HepG2 (cell line): ENCODE measurements at regions not wholly inside any gene's neighbourhood (a gene's known extent, or its start where the extent isn't known, plus 50 kb on each side); places are given as distances from the start of the nearest gene placed in this dataset.

Experiments used
- BRF2 ChIP-seq: sonication (generic); formaldehyde crosslinking; IDR thresholded peaks from 2 replicates; pipeline ENCODE4 v1.8.1; 2022; ENCODE audit warnings: mild to moderate bottlenecking, missing genetic modification reagents
- KIAA2018 ChIP-seq: sonication (generic); formaldehyde crosslinking; IDR thresholded peaks from 2 replicates; pipeline ENCODE4 v1.5.0; 2020; ENCODE audit warnings: mild to moderate bottlenecking, missing genetic modification reagents, borderline replicate concordance
- NFE2 ChIP-seq: sonication (generic); formaldehyde crosslinking; IDR thresholded peaks from 2 replicates; pipeline ENCODE4 v1.4.0; 2020; ENCODE audit warnings: missing genetic modification reagents
- ZNF446 ChIP-seq: sonication (generic); formaldehyde crosslinking; IDR thresholded peaks from 2 replicates; pipeline ENCODE4 v1.5.0; 2020; ENCODE audit warnings: mild to moderate bottlenecking, missing genetic modification reagents
- ZNF687 ChIP-seq: sonication (generic); formaldehyde crosslinking; IDR thresholded peaks from 2 replicates; pipeline ENCODE4 v1.5.1; 2020; ENCODE audit warnings: mild to moderate bottlenecking, missing genetic modification reagents, moderate library complexity
- TF ChIP-seq, protein P1 (sequence below): sonication (generic); formaldehyde crosslinking; conservative IDR thresholded peaks from 2 replicates; pipeline ENCODE4 v1.8.0; 2022; ENCODE audit warnings: low read depth, missing genetic modification reagents
- TF ChIP-seq, protein P2 (sequence below): sonication (generic); formaldehyde crosslinking; IDR thresholded peaks from 2 replicates; pipeline ENCODE4 v1.8.0; 2022; ENCODE audit warnings: mild to moderate bottlenecking, missing genetic modification reagents

DNA sequence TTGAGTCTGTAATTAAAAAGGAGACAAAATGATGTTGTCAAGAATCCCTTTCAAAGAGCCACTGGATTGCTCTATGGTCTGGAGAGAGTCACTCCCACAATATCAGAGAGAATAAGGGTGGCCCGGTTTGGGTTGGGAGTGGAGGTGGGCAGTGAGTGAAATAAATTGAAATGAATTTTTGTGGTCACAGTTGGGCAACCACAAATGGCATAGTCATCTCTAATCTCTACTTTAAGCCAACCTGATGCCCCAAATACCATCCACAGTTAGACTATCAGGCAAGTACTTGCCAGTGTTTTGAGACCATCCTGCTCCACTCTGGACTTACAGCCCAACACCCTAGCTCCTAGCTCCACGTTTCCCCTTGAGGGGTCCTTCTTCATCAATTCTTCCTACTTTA, 559.7 kb downstream of the BCL11A start (continued):
- no peak for TF ChIP-seq KIAA2018 (CRISPR knock-in tag)
- TF ChIP-seq ZNF446 (CRISPR knock-in tag) = no peak
- no peak for TF ChIP-seq BRF2 (CRISPR knock-in tag)
- TF ChIP-seq, protein P1, sequence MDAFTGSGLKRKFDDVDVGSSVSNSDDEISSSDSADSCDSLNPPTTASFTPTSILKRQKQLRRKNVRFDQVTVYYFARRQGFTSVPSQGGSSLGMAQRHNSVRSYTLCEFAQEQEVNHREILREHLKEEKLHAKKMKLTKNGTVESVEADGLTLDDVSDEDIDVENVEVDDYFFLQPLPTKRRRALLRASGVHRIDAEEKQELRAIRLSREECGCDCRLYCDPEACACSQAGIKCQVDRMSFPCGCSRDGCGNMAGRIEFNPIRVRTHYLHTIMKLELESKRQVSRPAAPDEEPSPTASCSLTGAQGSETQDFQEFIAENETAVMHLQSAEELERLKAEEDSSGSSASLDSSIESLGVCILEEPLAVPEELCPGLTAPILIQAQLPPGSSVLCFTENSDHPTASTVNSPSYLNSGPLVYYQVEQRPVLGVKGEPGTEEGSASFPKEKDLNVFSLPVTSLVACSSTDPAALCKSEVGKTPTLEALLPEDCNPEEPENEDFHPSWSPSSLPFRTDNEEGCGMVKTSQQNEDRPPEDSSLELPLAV (CRISPR knock-in tag) = no peak
- TF ChIP-seq, protein P2, sequence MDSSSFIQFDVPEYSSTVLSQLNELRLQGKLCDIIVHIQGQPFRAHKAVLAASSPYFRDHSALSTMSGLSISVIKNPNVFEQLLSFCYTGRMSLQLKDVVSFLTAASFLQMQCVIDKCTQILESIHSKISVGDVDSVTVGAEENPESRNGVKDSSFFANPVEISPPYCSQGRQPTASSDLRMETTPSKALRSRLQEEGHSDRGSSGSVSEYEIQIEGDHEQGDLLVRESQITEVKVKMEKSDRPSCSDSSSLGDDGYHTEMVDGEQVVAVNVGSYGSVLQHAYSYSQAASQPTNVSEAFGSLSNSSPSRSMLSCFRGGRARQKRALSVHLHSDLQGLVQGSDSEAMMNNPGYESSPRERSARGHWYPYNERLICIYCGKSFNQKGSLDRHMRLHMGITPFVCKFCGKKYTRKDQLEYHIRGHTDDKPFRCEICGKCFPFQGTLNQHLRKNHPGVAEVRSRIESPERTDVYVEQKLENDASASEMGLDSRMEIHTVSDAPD (CRISPR knock-in tag) = no peak
- no peak for TF ChIP-seq ZNF687 (CRISPR knock-in tag)
- no peak for TF ChIP-seq NFE2 (CRISPR knock-in tag)
